IPS DF 19.7 (cell line): ENCODE measurements at regions not wholly inside any gene's neighbourhood (a gene's known extent, or its start where the extent isn't known, plus 50 kb on each side); places are given as distances from the start of the nearest gene placed in this dataset.
A peak's percentile ranks its signal among the peaks of the same experiment; 100 is the strongest.

Experiments used
- DNase-seq: peaks from one replicate; pipeline ENCODE4 v3.0.0-alpha.2; 2013; ENCODE audit warnings: low read depth, low spot score

DNA sequence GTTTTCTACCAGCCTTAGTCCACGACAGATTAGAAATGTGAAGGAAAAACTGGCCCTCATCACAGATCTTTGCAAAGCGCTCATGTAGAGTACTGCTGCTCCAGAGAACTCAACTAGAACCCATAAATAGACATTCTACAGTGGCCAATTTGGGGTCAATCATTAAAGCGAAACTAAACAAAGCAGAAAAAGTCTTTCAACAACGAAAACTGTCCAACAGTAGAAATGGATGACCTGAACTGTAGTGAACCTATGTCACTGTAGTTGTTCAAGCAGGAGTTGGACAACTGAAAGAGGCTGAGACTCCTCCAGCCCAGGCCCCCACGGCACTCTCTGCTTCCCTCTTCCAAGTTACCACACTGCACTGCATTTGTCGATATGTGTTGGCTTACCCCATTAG, 472.6 kb downstream of the BCAT1 start:
- DNase-seq = no peak

- DNase-seq = no peak
These were observed 473.6 kb downstream of the BCAT1 start for GRCh38 chr12:24475337-24475736.

- DNase-seq = no peak
These were observed 475.8 kb downstream of the BCAT1 start for GRCh38 chr12:24473097-24473496.

DNA sequence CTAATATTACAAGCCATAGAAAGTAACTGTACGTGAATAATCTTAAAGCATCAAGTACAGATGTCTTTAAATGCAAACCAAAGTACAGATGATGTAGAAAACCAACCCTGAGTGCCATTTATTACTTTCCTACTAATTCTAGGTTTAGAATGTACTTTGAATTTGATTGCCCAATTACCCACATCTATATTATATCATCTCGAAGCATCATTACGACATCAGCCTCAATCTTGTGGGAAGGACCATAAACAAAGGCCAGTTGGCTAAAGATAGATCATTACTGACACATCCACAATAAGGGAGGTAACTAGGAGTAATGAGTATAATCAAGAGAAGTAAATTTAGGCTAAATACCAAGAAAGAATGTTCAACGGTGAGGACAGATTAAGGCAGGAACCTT, 478.9 kb downstream of the BCAT1 start:
- no peak for DNase-seq

- no peak for DNase-seq
These were observed 479.8 kb downstream of the BCAT1 start for GRCh38 chr12:24469089-24469488.

GRCh38 chr12:24467226-24467625, 481.7 kb downstream of the BCAT1 start:
- no peak for DNase-seq

GRCh38 chr12:24463375-24463774, 485.5 kb downstream of the BCAT1 start:
- DNase-seq = no peak

- DNase-seq = no peak
These were observed 486.0 kb downstream of the BCAT1 start for GRCh38 chr12:24462946-24463345.

DNA sequence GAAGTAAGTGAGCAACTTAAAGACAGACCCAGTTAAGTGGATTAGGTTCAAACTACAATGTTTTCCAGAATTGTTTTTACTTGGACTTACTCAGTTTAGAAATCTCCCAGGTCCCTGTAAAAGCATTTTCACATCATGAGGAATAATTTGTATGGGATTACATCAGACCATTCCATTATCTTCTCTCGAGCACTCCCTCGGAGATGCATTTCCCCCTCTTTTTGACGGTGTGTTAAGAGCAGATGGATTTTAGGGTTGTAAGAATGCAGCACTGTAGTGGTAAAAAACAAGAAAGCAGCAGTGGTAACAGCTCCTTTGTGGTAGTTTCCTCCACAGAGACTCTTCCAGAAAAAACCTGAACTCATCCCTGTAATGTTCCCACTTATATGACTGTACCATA, 488.4 kb downstream of the BCAT1 start:
- no peak for DNase-seq

DNA sequence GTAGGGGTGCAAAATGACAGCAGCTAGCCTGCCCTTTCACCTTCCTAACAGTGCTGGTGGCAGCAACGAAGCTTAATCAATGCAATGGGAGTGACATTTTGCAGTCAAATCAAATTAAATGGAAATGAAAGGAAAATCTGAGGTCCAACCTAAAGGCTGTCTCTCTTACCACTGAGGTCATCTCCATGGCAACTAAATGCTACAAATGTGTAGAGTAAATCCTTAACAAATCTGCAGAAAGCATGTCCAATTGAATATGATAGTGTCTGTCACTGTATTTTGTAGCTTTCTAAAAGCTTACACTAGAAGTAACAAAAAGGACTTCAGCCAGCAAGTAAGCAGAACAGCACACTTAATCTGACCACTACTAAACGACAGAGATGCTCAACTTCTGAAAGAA, 488.8 kb downstream of the BCAT1 start:
- DNase-seq = no peak

DNA sequence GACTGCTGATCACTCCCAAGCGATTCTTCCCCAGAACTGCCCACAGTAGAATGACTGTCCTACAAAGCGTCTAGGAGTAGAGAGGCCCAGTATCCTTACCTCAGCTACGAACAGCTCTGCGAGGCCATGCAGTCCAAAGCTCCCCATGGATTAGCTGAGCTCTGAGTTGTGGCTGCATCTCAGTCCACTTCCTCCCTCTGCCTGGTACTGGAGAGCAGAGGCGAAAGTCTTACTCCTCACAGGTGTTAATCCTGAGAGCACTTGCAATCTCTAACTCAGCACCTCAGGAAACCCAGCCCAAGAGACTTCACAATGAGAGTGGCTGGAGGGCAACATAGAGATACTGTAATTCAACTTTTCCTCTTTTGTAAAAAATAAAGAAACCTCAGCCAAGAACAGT, 493.1 kb downstream of the BCAT1 start:
- no peak for DNase-seq

DNA sequence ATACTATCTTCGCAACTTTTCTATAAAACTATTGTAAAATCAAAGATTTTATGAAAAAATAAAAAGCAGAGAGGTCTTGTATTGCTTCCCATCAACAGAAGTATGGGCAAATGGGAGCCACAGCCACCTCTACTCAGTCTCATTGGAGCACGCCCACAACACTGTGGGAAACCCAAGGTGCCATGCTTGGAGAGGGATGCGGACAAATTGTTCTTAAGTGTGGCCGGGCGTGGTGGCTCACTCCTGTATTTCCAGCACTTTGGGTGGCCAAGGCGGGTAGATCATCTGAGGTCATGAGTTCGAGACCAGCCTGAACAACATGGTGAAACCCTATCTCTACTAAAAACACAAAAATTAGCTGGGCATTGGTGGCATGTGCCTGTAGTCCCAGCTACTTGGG, 498.2 kb upstream of the SOX5 start:
- no peak for DNase-seq

GRCh38 chr12:24446287-24446686, 496.8 kb upstream of the SOX5 start:
- DNase-seq = no peak

GRCh38 chr12:24444634-24445033, 495.2 kb upstream of the SOX5 start:
- no peak for DNase-seq

GRCh38 chr12:24441458-24441857, 492.0 kb upstream of the SOX5 start:
- no peak for DNase-seq

GRCh38 chr12:24436667-24437066, 487.2 kb upstream of the SOX5 start:
- DNase-seq = peak; percentile 20

DNA sequence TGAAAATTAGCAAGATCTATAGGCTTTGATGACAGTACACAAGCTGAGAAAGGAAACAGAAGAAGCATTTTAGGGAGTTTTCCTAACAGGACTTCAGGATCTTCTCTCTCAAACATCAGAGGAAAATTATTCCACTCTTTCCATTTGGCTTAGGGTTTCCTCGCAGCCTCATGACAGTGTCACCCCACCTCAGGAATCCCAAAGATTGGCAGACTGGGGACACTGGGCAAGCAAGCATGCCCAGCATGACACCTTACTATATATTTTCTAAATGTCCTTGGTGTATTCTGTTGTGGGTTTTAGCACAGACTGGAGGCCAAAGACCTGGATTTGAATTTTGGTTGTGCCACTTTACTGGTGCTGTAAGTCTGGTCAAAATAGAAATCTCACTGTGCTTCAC, 482.4 kb upstream of the SOX5 start:
- no peak for DNase-seq

- DNase-seq = no peak
These were observed 478.3 kb upstream of the SOX5 start for GRCh38 chr12:24427776-24428175.

DNA sequence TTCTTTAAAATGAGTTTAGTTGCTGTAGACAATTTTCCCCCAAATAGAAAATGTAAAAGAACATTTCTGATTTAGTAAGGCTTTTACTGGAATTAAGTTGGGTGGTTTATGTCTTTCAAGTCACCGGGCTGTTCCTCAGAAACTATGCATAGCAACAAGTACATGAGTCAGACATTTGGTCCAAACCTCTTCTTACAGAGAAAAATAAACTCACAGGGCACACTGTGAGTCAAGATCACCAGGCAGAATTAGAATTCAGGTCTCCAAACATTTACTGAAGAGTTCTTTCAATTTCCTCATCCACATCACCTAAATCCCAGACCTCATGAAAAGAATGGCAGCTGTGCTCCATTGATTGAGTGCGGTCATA, 476.1 kb upstream of the SOX5 start:
- no peak for DNase-seq

GRCh38 chr12:24424889-24425600, 475.6 kb upstream of the SOX5 start:
- DNase-seq = no peak

DNA sequence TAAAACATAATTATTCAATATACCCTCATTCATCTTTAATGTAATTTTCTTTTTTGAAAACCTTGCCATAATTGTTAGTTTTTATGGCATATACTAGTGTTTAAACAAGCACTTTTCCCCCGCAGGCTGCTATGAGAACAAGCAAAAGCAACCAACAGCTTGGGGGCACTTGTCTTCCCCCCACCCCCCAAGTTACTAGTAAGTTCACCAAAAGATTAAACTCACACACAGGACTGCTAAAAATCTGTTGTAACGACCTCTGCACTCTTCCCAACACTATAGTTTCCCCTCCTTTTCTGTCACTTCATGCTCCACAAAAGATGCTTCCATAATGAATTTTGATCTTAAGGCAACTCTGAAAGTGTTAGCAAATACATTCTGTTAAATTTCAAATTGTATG, 474.9 kb upstream of the SOX5 start:
- no peak for DNase-seq

GRCh38 chr12:24423611-24424010, 474.1 kb upstream of the SOX5 start:
- DNase-seq = no peak

DNA sequence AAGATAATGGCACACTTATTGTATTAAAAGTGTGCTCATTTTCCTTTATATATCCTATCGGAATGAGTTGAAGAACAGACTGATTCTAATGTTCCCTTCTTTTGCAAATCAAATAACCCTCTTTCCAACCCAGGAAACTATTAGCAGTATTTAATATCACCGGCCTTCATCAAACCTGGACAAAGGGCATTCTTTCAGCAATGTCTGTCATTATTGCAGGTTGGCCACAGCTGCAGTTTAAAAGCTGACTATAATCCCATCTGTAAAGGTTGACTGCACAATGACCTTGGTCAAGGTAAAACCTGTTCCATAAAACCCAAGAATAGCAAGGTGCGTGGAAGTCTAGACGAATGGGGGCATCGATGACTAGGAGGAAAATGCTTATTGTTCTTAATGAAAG, 472.3 kb upstream of the SOX5 start:
- DNase-seq = no peak

DNA sequence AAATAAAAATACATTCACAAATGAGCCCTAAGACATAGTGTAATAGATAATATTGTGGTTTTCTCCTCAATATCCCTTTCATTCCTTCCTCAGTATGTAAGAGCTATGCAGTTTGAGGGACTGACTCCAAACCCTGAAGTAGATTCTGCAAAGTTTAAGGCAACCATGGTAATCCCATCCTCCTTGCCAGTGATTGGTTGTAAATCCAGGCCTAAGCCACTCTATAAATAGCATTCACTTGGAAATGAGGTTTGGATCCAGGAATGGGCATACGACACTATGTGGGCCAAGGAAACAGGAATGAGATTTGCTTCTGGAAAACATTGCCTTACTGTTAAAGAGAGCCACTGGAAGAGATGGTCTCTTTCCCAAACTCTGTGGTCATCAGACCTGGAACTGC, 468.7 kb upstream of the SOX5 start:
- DNase-seq = no peak
